Tibial nerve (tissue), 4 donors: ENCODE measurements at regions not wholly inside any gene's neighbourhood (a gene's known extent, or its start where the extent isn't known, plus 50 kb on each side); places are given as distances from the start of the nearest gene placed in this dataset.

ENCODE experiments used
- DNase-seq, 2 donors: peaks; one replicate each; pipeline ENCODE4 v3.0.0-alpha.2; 2019; ENCODE audit warnings: low spot score in 2 of 2
- H3K27ac ChIP-seq, 4 donors: fragments of 200-600 bp; sonication (generic) in 3 of 4; one replicate each; pipeline ENCODE4 v1.5.1; 2017 to 2019; ENCODE audit warnings: mild to moderate bottlenecking in 1 of 4
- H3K27me3 ChIP-seq, 2 donors: fragments of 200-600 bp; sonication (generic) in 1 of 2; one replicate each; pipeline versions ENCODE4 v1.5.1 to v1.6.0; 2017 to 2019
- H3K36me3 ChIP-seq, 3 donors: fragments of 200-600 bp; sonication (generic); one replicate each; pipeline ENCODE4 v1.5.1; 2018 to 2019
- H3K4me1 ChIP-seq, 4 donors: fragments of 200-600 bp; sonication (generic) in 3 of 4; one replicate each; pipeline ENCODE4 v1.5.1; 2017 to 2019
- H3K4me3 ChIP-seq, 4 donors: fragments of 200-600 bp; sonication (generic) in 3 of 4; one replicate each; pipeline ENCODE4 v1.5.1; 2017 to 2019; ENCODE audit warnings: mild to moderate bottlenecking in 1 of 4, moderate library complexity in 1 of 4
- H3K9me3 ChIP-seq, 4 donors: fragments of 200-600 bp; sonication (generic) in 3 of 4; one replicate each; pipeline ENCODE4 v1.5.1; 2017 to 2019
- CTCF ChIP-seq, 5 experiments: fragments of 200-600 bp in 3 of 5; fragments of 450-650 bp in 2 of 5; sonication (generic) in 3 of 5; IDR thresholded peaks; one replicate each; pipeline ENCODE4 v1.5.1; 2016 to 2019; ENCODE audit warnings: antibody characterized with exemption in 5 of 5, mild to moderate bottlenecking in 3 of 5, moderate library complexity in 2 of 5
- EP300 ChIP-seq, 2 donors: sonication (generic); formaldehyde crosslinking; IDR thresholded peaks; one replicate each; pipeline ENCODE4 v1.6.1; 2017; ENCODE audit warnings: antibody characterized with exemption in 2 of 2, mild to moderate bottlenecking in 1 of 2
- POLR2A ChIP-seq, 2 donors: fragments of 450-650 bp; IDR thresholded peaks; one replicate each; pipeline ENCODE4 v1.6.1; 2017; ENCODE audit warnings: antibody characterized with exemption in 2 of 2, mild to moderate bottlenecking in 2 of 2, moderate library complexity in 2 of 2
- WGBS, 2 donors: methylation state at CpG; one replicate each; pipeline ENCODE4 v1.1.5; 2018; 5-methylcytosine and 5-hydroxymethylcytosine counted together

GRCh38 chr2:48901416-48901815 is 145.9 kb upstream of the LHCGR start:
- Histone ChIP-seq H3K4me1 (peaks cover 0 to 25% (median 0%) of the 10 kb centered on the region in 4 donors), H3K27me3 (no peaks in the 10 kb centered on the region), H3K36me3 (no peaks in the 10 kb centered on the region), H3K9me3 (no peaks in the 10 kb centered on the region), H3K27ac (no peak overlapping the region), H3K4me3 (no peak overlapping the region)
- WGBS, 2 donors = 89% methylated on average over 2 of the region's 2 CpGs
- TF ChIP-seq POLR2A (IDR thresholded peaks at IDR 0.05) = no peak
- DNase-seq = no peak

- peaks cover 0 to 20% (median 0%) of the 10 kb centered on the region in 4 donors for H3K4me1 ChIP-seq
- no peak overlapping the region for H3K4me3 ChIP-seq
- H3K36me3 ChIP-seq = no peaks in the 10 kb centered on the region
- 69 to 70% methylated on average over 1 of the region's 1 CpG for WGBS, 2 donors
- no peak for TF ChIP-seq POLR2A (IDR thresholded peaks at IDR 0.05)
- no peak for TF ChIP-seq CTCF (IDR thresholded peaks at IDR 0.05)
- no peak for TF ChIP-seq EP300 (IDR thresholded peaks at IDR 0.05)
- no peak overlapping the region for H3K27ac ChIP-seq
- no peak for DNase-seq
- H3K9me3 ChIP-seq = no peaks in the 10 kb centered on the region
- no peaks in the 10 kb centered on the region for H3K27me3 ChIP-seq
These were observed 145.5 kb upstream of the LHCGR start for GRCh38 chr2:48901015-48901343.

GRCh38 chr2:48900321-48901014 is 144.9 kb upstream of the LHCGR start:
- Histone ChIP-seq H3K27me3 (no peaks in the 10 kb centered on the region), H3K27ac (no peak overlapping the region), H3K4me1 (peaks cover 0 to 15% (median 0%) of the 10 kb centered on the region in 4 donors), H3K4me3 (no peak overlapping the region), H3K36me3 (no peaks in the 10 kb centered on the region), H3K9me3 (no peaks in the 10 kb centered on the region)
- 16 to 37% methylated on average over 2 of the region's 2 CpGs for WGBS, 2 donors
- TF ChIP-seq CTCF (IDR thresholded peaks at IDR 0.05) = no peak
- TF ChIP-seq EP300 (IDR thresholded peaks at IDR 0.05) = no peak
- no peak for TF ChIP-seq POLR2A (IDR thresholded peaks at IDR 0.05)
- DNase-seq = no peak

- peaks cover 0 to 12% (median 0%) of the 10 kb centered on the region in 4 donors for H3K4me1 ChIP-seq
- no peak overlapping the region for H3K27ac ChIP-seq
- DNase-seq = no peak
- TF ChIP-seq POLR2A (IDR thresholded peaks at IDR 0.05) (no peak), CTCF (IDR thresholded peaks at IDR 0.05) (no peak), EP300 (IDR thresholded peaks at IDR 0.05) (no peak)
- H3K27me3 ChIP-seq = no peaks in the 10 kb centered on the region
- H3K9me3 ChIP-seq = no peaks in the 10 kb centered on the region
- no peak overlapping the region for H3K4me3 ChIP-seq
- no peaks in the 10 kb centered on the region for H3K36me3 ChIP-seq
These were observed 141.3 kb upstream of the LHCGR start for GRCh38 chr2:48896870-48897269.

- WGBS, 2 donors = 71 to 90% methylated on average over 3 of the region's 3 CpGs
- Histone ChIP-seq H3K27me3 (no peaks in the 10 kb centered on the region), H3K4me3 (no peak overlapping the region), H3K36me3 (no peaks in the 10 kb centered on the region), H3K9me3 (no peaks in the 10 kb centered on the region), H3K27ac (no peak overlapping the region), H3K4me1 (no peaks in the 10 kb centered on the region)
- DNase-seq = no peak
- TF ChIP-seq POLR2A (IDR thresholded peaks at IDR 0.05) (no peak), EP300 (IDR thresholded peaks at IDR 0.05) (no peak), CTCF (IDR thresholded peaks at IDR 0.05) (no peak)
These were observed 135.1 kb upstream of the LHCGR start for GRCh38 chr2:48890454-48891131.
